BE2C (cell line): ENCODE measurements at regions not wholly inside any gene's neighbourhood (a gene's known extent, or its start where the extent isn't known, plus 50 kb on each side); places are given as distances from the start of the nearest gene placed in this dataset.

Source experiments
- DNase-seq: peaks from one replicate; pipeline ENCODE4 v3.0.0-alpha.2; 2020
- H3K27me3 ChIP-seq: fragments of 250-450 bp; sonication (Bioruptor Pico); 2 replicates; pipeline ENCODE4 v1.5.1; 2020; ENCODE audit warnings: mild to moderate bottlenecking
- H3K36me3 ChIP-seq: fragments of 250-450 bp; sonication (Bioruptor Pico); 2 replicates; pipeline ENCODE4 v1.5.1; 2020; ENCODE audit warnings: mild to moderate bottlenecking
- H3K4me1 ChIP-seq: fragments of 250-450 bp; sonication (Bioruptor Pico); 2 replicates; pipeline ENCODE4 v1.5.1; 2020
- H3K4me3 ChIP-seq: 2 replicates; pipeline ENCODE4 v1.5.1; 2011; ENCODE audit warnings: low read depth, low read length
- H3K9me3 ChIP-seq: fragments of 250-450 bp; sonication (Bioruptor Pico); 2 replicates; pipeline ENCODE4 v1.5.1; 2020
- CTCF ChIP-seq: IDR thresholded peaks from 2 replicates; pipeline ENCODE4 v1.5.1; 2012; ENCODE audit warnings: mild to moderate bottlenecking, low read depth, low read length

- H3K27me3 ChIP-seq = no peaks in the 10 kb centered on the region
- H3K36me3 ChIP-seq = no peaks in the 10 kb centered on the region
- no peaks in the 10 kb centered on the region for H3K4me1 ChIP-seq
- no peak for TF ChIP-seq CTCF
- no peak overlapping the region for H3K4me3 ChIP-seq
- no peak for DNase-seq
- no peaks in the 10 kb centered on the region for H3K9me3 ChIP-seq
These were observed 622.6 kb upstream of the ATP2B1 start for GRCh38 chr12:90331262-90331661.

GRCh38 chr12:90327793-90328743 lies 619.4 kb upstream of the ATP2B1 start:
- Histone ChIP-seq H3K4me3 (no peak overlapping the region), H3K4me1 (no peaks in the 10 kb centered on the region), H3K27me3 (no peaks in the 10 kb centered on the region), H3K9me3 (no peaks in the 10 kb centered on the region), H3K36me3 (no peaks in the 10 kb centered on the region)
- DNase-seq = no peak
- TF ChIP-seq CTCF = no peak

GRCh38 chr12:90323217-90323616 lies 614.6 kb upstream of the ATP2B1 start:
- H3K4me3 ChIP-seq = no peak overlapping the region
- no peaks in the 10 kb centered on the region for H3K27me3 ChIP-seq
- no peaks in the 10 kb centered on the region for H3K36me3 ChIP-seq
- H3K4me1 ChIP-seq = no peaks in the 10 kb centered on the region
- H3K9me3 ChIP-seq = no peaks in the 10 kb centered on the region
- no peak for TF ChIP-seq CTCF
- DNase-seq = no peak

GRCh38 chr12:90322006-90322405 lies 613.4 kb upstream of the ATP2B1 start:
- Histone ChIP-seq H3K9me3 (no peaks in the 10 kb centered on the region), H3K36me3 (no peaks in the 10 kb centered on the region), H3K4me1 (no peaks in the 10 kb centered on the region), H3K27me3 (no peaks in the 10 kb centered on the region), H3K4me3 (no peak overlapping the region)
- no peak for DNase-seq
- TF ChIP-seq CTCF = no peak

- no peak overlapping the region for H3K4me3 ChIP-seq
These were observed 612.7 kb upstream of the ATP2B1 start for GRCh38 chr12:90321369-90321768.

More at GRCh38 chr12:90321369-90321768, 612.7 kb upstream of the ATP2B1 start:
- no peaks in the 10 kb centered on the region for H3K36me3 ChIP-seq
- no peaks in the 10 kb centered on the region for H3K9me3 ChIP-seq
- TF ChIP-seq CTCF = no peak
- DNase-seq = no peak
- no peaks in the 10 kb centered on the region for H3K27me3 ChIP-seq
- no peaks in the 10 kb centered on the region for H3K4me1 ChIP-seq
